SK-N-SH treated with all-trans-retinoic acid at 6 μM for 48 hours (cell line): ENCODE measurements at regions not wholly inside any gene's neighbourhood (a gene's known extent, or its start where the extent isn't known, plus 50 kb on each side); places are given as distances from the start of the nearest gene placed in this dataset.

Experiments
- ARNTL ChIP-seq: fragments of 450-650 bp; formaldehyde crosslinking; IDR thresholded peaks from 2 replicates; pipeline ENCODE4 v1.5.0; 2020; ENCODE audit warnings: low read depth, mild to moderate bottlenecking, moderate library complexity, borderline replicate concordance
- BACH2 ChIP-seq: fragments of 250-450 bp; sonication (Bioruptor Pico); IDR thresholded peaks from 2 replicates; pipeline ENCODE4 v1.9.0; 2021; ENCODE audit warnings: mild to moderate bottlenecking, borderline replicate concordance
- GLIS3 ChIP-seq: fragments of 250-450 bp; sonication (Bioruptor Pico); IDR thresholded peaks from 2 replicates; pipeline ENCODE4 v1.5.0; 2020; ENCODE audit warnings: mild to moderate bottlenecking, moderate library complexity
- OSR1 ChIP-seq: fragments of 250-450 bp; sonication (Bioruptor Pico); IDR thresholded peaks from 2 replicates; pipeline ENCODE4 v1.8.0; 2022; ENCODE audit warnings: moderate library complexity, mild to moderate bottlenecking, inconsistent platforms
- SNAI2 ChIP-seq: fragments of 250-450 bp; sonication (Bioruptor Pico); IDR thresholded peaks from 2 replicates; pipeline ENCODE4 v1.5.0; 2020; ENCODE audit warnings: mild to moderate bottlenecking, moderate library complexity
- TF ChIP-seq, protein P1 (sequence below): fragments of 250-450 bp; sonication (Bioruptor Pico); IDR thresholded peaks from 2 replicates; pipeline ENCODE4 v1.5.0; 2020; ENCODE audit warnings: mild to moderate bottlenecking, moderate library complexity

DNA sequence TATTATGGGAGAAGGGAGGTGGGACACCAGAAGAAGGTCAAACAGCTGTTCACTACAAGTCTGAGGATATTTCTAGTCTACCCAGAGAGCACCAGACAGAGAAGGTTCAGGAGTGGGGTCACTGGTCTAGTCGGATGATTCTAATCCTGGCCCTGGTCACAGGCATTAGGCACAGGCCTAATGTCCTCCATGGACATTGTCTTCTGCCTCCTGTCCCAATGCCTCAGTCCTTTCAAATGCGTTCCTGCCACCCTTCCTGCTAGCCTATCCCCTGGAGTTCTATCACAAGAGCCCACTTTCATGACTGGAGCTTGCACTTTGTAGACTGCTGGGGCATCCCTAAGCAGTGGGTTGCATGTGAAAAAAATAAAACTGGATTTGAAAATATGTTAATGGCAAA lies 83.9 kb upstream of the PFN2 start:
- TF ChIP-seq, protein P1, sequence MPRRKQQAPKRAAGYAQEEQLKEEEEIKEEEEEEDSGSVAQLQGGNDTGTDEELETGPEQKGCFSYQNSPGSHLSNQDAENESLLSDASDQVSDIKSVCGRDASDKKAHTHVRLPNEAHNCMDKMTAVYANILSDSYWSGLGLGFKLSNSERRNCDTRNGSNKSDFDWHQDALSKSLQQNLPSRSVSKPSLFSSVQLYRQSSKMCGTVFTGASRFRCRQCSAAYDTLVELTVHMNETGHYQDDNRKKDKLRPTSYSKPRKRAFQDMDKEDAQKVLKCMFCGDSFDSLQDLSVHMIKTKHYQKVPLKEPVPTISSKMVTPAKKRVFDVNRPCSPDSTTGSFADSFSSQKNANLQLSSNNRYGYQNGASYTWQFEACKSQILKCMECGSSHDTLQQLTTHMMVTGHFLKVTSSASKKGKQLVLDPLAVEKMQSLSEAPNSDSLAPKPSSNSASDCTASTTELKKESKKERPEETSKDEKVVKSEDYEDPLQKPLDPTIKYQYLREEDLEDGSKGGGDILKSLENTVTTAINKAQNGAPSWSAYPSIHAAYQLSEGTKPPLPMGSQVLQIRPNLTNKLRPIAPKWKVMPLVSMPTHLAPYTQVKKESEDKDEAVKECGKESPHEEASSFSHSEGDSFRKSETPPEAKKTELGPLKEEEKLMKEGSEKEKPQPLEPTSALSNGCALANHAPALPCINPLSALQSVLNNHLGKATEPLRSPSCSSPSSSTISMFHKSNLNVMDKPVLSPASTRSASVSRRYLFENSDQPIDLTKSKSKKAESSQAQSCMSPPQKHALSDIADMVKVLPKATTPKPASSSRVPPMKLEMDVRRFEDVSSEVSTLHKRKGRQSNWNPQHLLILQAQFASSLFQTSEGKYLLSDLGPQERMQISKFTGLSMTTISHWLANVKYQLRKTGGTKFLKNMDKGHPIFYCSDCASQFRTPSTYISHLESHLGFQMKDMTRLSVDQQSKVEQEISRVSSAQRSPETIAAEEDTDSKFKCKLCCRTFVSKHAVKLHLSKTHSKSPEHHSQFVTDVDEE (CRISPR knock-in tag), result no peak
- TF ChIP-seq GLIS3 (no peak), OSR1 (no peak), BACH2 (CRISPR knock-in tag) (no peak), SNAI2 (CRISPR knock-in tag) (no peak), ARNTL (CRISPR knock-in tag) (no peak)
